GM12891 (cell line): ENCODE measurements at regions not wholly inside any gene's neighbourhood (a gene's known extent, or its start where the extent isn't known, plus 50 kb on each side); places are given as distances from the start of the nearest gene placed in this dataset.

ENCODE experiments used
- POLR2A ChIP-seq: IDR thresholded peaks from 2 replicates; pipeline ENCODE4 v1.6.1; 2011; ENCODE audit warnings: low read depth, low read length, control low read depth
- POLR2AphosphoS5 ChIP-seq: IDR thresholded peaks from 2 replicates; pipeline ENCODE4 v1.6.1; 2011; ENCODE audit warnings: low read depth, low read length, control low read depth
- POU2F2 ChIP-seq: IDR thresholded peaks from 2 replicates; pipeline ENCODE4 v1.6.1; 2011; ENCODE audit warnings: low read depth, mild to moderate bottlenecking, control low read depth, low read length, moderate library complexity
- TAF1 ChIP-seq: IDR thresholded peaks from 2 replicates; pipeline ENCODE4 v1.6.1; 2011; ENCODE audit warnings: low read depth, low read length, control low read depth

- TF ChIP-seq POLR2A (no peak), POLR2AphosphoS5 (no peak), POU2F2 (no peak), TAF1 (no peak)
Observed at GRCh38 chr5:143492783-143493182, 89.3 kb upstream of the NR3C1 start.
